Cardiac muscle cell (in vitro differentiated cells and primary cell): ENCODE measurements at regions not wholly inside any gene's neighbourhood (a gene's known extent, or its start where the extent isn't known, plus 50 kb on each side); places are given as distances from the start of the nearest gene placed in this dataset.

Experiments
- DNase-seq, 2 donors: peaks; one replicate each; pipeline versions ENCODE4 v3.0.0 to v3.0.0-alpha.2; 2010 to 2017; ENCODE audit warnings: low read depth in 1 of 2, low spot score in 1 of 2
- H3K27ac ChIP-seq: fragments of 200-600 bp; sonication (generic); 2 replicates; pipeline ENCODE4 v1.5.1; 2016
- H3K27me3 ChIP-seq: fragments of 200-600 bp; sonication (generic); 2 replicates; pipeline ENCODE4 v1.6.0; 2016; ENCODE audit warnings: control low read depth
- H3K36me3 ChIP-seq: fragments of 200-600 bp; sonication (generic); 2 replicates; pipeline ENCODE4 v1.5.1; 2016; ENCODE audit warnings: control low read depth
- H3K4me1 ChIP-seq: fragments of 200-600 bp; sonication (generic); 2 replicates; pipeline ENCODE4 v1.8.1; 2017; ENCODE audit warnings: low read depth, mild to moderate bottlenecking, mixed run types
- H3K4me3 ChIP-seq: fragments of 200-600 bp; sonication (generic); 2 replicates; pipeline ENCODE4 v1.5.1; 2016; ENCODE audit warnings: mild to moderate bottlenecking
- H3K9me3 ChIP-seq: fragments of 200-600 bp; sonication (generic); 2 replicates; pipeline ENCODE4 v1.5.1; 2017; ENCODE audit warnings: low read depth, mild to moderate bottlenecking, control low read depth
- TF ChIP-seq, protein P1 (sequence below): IDR thresholded peaks from 2 replicates; pipeline ENCODE4 v1.5.1; 2012; ENCODE audit warnings: low read depth, mild to moderate bottlenecking, low read length

DNA sequence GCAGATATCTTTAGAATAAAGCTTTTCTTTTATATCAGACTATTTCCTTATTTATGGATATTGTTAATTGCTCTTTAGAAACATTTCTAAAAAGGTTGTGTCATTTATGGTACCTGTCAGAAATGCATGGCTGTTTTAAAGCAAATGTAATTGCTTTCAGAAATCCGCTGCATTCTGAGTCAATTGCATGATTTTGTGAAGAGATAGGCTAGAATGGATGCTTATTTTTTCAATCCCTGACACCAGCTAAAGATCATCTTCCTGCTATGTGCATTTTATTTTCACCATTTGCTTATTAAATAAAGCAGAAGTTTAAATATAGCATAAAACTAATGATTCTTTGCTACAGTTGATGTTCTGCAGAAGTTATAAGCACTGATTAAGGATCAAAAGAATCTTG, 170.2 kb upstream of the C9orf72 start:
- no peak overlapping the region for H3K27ac ChIP-seq
- DNase-seq = no peak
- no peaks in the 10 kb centered on the region for H3K36me3 ChIP-seq
- H3K27me3 ChIP-seq = no peaks in the 10 kb centered on the region
- H3K4me3 ChIP-seq = no peak overlapping the region
- TF ChIP-seq, protein P1, sequence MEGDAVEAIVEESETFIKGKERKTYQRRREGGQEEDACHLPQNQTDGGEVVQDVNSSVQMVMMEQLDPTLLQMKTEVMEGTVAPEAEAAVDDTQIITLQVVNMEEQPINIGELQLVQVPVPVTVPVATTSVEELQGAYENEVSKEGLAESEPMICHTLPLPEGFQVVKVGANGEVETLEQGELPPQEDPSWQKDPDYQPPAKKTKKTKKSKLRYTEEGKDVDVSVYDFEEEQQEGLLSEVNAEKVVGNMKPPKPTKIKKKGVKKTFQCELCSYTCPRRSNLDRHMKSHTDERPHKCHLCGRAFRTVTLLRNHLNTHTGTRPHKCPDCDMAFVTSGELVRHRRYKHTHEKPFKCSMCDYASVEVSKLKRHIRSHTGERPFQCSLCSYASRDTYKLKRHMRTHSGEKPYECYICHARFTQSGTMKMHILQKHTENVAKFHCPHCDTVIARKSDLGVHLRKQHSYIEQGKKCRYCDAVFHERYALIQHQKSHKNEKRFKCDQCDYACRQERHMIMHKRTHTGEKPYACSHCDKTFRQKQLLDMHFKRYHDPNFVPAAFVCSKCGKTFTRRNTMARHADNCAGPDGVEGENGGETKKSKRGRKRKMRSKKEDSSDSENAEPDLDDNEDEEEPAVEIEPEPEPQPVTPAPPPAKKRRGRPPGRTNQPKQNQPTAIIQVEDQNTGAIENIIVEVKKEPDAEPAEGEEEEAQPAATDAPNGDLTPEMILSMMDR = no peak
- no peaks in the 10 kb centered on the region for H3K4me1 ChIP-seq
- H3K9me3 ChIP-seq = no peaks in the 10 kb centered on the region

DNA sequence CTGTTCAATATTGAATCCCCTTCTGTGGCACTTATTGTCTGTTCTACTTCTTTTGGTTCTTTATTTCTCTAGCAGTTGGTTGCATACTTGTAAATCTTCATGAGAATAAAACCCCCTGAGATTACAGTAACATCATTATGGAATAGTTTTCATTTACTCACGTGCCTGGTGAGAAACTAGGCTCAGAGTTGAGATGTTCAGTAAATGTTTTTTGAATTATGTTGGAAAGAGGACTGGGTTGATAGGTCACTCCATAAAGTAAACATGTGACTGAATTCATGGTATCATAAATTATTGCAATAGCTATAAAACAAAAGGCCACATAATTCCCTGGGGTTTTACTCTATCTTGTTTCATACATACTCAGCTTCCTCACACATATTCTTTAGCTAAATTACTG, 174.2 kb upstream of the C9orf72 start:
- Histone ChIP-seq H3K36me3 (no peaks in the 10 kb centered on the region), H3K4me1 (no peaks in the 10 kb centered on the region), H3K27me3 (no peaks in the 10 kb centered on the region), H3K9me3 (no peaks in the 10 kb centered on the region), H3K4me3 (no peak overlapping the region), H3K27ac (no peak overlapping the region)
- TF ChIP-seq, protein P1 = no peak
- DNase-seq = no peak

DNA sequence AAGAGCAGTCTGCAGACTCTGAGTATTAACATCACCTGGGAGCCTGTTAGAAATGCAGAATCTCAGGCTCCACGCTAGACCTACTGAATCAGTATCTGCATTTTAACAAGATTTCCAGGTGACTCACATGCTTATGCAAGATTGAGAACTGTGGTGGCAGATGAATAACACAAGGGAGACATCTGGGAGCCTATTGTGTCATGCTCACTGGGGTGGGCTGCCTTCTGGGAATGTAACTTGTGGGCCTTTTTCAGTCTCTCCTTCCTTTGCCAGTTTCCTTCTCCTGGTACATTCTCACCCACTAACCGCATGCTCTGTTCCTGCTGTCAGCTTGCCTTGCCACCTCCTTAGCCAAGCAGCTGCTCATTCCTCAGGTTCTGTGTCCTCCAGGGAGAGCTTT, 176.6 kb upstream of the C9orf72 start:
- Histone ChIP-seq H3K9me3 (no peaks in the 10 kb centered on the region), H3K27ac (no peak overlapping the region), H3K36me3 (no peaks in the 10 kb centered on the region), H3K27me3 (no peaks in the 10 kb centered on the region), H3K4me1 (no peaks in the 10 kb centered on the region), H3K4me3 (no peak overlapping the region)
- no peak for DNase-seq
- TF ChIP-seq, protein P1 = no peak

DNA sequence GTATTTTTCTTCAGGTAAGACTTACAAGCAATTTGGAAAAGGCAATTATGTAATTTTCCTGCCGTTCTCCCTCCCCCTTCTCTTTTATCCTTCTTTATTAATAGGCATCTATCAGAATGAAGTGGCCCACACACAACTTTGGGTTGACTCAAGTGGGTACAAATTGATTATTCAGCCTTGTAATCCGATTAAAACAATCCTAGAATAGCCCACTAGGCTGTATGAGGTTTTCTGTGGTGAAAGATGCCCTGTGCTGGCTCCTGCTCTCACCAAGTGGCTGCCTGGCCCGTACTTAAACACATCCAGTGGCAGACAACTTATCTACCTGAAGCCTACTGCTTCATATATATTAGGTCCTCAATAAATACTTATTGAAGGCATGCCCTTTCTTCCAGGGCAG, 177.3 kb upstream of the C9orf72 start:
- Histone ChIP-seq H3K9me3 (no peaks in the 10 kb centered on the region), H3K36me3 (no peaks in the 10 kb centered on the region), H3K27ac (no peak overlapping the region), H3K4me3 (no peak overlapping the region), H3K4me1 (no peaks in the 10 kb centered on the region), H3K27me3 (no peaks in the 10 kb centered on the region)
- DNase-seq = no peak
- TF ChIP-seq, protein P1 = no peak

DNA sequence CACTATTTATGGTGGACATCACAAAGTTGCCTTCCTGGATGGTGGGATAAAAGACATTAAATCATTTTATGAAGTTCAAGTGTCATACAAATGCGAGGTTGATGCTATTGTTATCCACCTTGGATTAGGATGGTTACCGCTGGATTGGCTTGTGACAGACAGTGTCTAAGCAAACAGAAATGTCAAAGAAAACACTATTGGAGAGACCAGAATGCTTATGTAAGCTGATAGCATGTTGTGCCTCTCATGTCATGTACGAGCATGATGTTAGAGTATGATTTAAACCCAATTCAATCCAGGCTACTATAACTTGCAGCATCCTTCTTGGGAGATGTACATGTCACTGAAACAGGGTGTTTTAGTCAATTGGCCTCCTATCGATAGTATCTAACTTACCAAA, 178.8 kb upstream of the C9orf72 start:
- Histone ChIP-seq H3K4me1 (no peaks in the 10 kb centered on the region), H3K36me3 (no peaks in the 10 kb centered on the region), H3K4me3 (no peak overlapping the region), H3K9me3 (no peaks in the 10 kb centered on the region), H3K27ac (no peak overlapping the region), H3K27me3 (no peaks in the 10 kb centered on the region)
- DNase-seq = no peak
- TF ChIP-seq, protein P1 = no peak

DNA sequence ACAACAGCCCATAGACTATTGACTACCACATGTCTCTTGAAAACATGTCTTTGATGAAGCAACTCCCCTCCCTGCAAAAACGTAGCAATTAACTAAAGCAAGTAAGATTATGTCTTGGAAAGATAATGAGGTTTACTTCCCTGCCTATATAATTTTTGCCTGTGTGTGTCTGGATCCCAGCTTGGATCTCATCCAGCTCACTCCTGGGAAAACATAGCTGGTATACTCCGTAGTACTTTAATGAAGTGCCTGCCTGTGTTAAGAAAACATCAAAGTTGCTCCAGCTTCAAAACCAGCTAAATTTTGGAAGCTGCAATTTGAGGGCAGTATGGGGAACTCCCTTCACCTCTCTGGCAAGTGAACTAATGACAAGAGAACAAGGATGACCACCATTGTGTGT, 182.6 kb upstream of the C9orf72 start:
- Histone ChIP-seq H3K4me3 (no peak overlapping the region), H3K36me3 (no peaks in the 10 kb centered on the region), H3K9me3 (no peaks in the 10 kb centered on the region), H3K4me1 (no peaks in the 10 kb centered on the region), H3K27ac (no peak overlapping the region), H3K27me3 (no peaks in the 10 kb centered on the region)
- TF ChIP-seq, protein P1 = no peak
- no peak for DNase-seq
